Suppressor macrophage treated with lipopolysaccharide for 4 hours (primary cell): ENCODE measurements at regions not wholly inside any gene's neighbourhood (a gene's known extent, or its start where the extent isn't known, plus 50 kb on each side); places are given as distances from the start of the nearest gene placed in this dataset.
"Not testable (repeated sequence)": the region's sequence is repeated elsewhere in the genome, so short reads cannot be mapped to it uniquely, and the experiment has no call there.

ENCODE experiments used
- DNase-seq: peaks from one replicate; pipeline ENCODE4 v3.0.0-alpha.2; 2020

GRCh38 chr14:48243900-48244299, 568.5 kb upstream of the MDGA2 start:
- DNase-seq = no peak

DNA sequence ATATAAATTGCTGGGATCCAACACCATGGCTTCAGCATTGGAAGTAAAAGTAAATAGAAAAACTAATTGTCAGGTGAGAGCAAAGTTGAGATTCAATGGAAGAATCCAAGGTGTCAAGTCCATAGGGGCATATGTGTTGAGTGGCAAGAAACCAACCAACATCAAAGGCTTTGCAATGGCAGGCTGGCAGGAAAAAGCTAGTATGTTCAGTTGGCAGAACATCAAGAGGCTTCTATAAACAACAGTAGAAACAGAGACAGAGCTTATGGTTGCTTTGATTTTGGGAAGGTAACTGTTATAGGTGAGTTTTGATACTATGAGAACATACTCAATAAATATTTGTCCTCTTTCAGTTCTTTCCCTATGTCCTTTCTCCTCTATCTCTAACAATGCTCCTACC, 553.7 kb upstream of the MDGA2 start:
- DNase-seq = no peak

DNA sequence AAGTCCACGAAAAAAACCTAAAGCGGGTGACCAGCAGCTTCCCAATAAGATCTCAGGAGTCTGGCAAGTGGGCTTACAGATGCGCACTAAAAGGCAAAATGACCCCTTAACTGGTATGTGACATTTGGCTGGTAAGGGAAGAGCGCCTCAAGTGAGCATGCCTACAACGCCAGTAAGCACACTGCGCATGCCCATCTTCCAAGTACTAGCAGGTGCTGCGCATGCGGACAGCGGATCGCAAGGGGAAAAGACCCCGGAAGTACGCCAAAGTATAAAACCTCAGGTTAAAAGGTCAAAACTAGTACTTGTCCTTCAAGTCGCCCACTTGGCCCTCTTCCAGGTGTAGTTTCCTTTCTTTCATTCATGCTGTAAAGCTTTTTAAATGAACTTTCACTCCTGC, 518.5 kb upstream of the MDGA2 start:
- DNase-seq = no peak

GRCh38 chr14:48149624-48150023, 474.2 kb upstream of the MDGA2 start:
- DNase-seq = not testable (repeated sequence)

DNA sequence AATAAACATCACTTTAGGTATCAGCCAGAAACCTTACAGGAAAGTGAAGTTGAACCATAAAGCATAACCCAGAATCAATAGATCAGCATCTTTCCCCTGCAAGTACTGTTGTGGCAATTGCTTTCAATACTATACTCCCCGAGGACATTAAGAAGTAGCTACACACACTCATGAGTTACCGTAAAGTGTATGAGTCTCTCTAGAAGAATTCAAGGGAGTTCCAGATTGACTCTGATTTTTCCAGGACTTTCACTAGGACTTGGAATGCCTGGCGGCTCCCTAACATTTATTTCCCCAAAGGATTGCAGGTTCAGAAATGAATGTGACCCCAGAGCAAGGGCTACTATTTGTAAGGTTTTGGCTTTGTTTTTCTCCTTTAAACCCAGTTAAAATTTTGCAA, 465.4 kb upstream of the MDGA2 start:
- no peak for DNase-seq

DNA sequence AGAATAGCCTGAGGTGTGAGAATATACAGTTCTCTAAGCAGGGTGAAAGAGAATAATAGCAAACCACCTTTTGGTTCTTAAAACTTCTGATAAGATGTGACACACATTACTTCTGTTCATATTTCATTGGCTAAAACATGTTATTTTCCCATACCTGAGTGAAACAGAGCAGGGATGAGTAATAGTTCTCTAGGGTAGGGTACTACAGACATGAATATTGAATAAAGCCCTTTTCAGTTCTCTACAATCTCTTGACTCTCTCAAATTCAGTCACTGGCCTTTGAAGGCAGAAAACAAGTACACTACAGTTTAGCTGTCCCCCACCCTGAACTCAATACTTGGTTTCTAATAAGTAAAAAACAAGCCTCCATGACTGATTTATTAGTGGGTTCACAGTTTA, 454.1 kb upstream of the MDGA2 start:
- no peak for DNase-seq

- no peak for DNase-seq
Observed at GRCh38 chr14:48127674-48128073, 452.3 kb upstream of the MDGA2 start.

DNA sequence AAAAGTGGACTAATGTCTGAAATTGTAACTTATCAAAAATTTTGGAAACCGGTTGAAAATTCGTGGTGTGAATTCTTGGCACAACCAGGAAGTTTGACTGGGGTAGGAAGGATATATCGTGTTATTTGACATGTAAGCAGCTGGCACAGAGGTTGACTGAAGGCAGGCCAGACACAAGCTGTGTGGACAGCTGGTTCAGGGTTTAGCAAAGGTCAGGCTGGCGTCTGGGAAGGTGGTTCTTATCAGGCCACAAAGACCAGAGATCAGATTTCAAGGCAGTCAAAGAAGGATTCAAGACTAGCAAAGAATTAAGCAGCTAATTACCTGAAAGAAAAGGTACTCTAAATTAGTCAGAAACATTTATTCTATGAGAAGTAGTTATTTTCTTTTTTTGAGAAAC, 450.2 kb upstream of the MDGA2 start:
- no peak for DNase-seq

- DNase-seq = no peak
Observed at GRCh38 chr14:48113713-48114112, 438.3 kb upstream of the MDGA2 start.

- DNase-seq = no peak
Observed at GRCh38 chr14:48111151-48111550, 435.7 kb upstream of the MDGA2 start.

GRCh38 chr14:48107646-48108045, 432.2 kb upstream of the MDGA2 start:
- DNase-seq = no peak

- DNase-seq = no peak
Observed at GRCh38 chr14:48096897-48097296, 421.5 kb upstream of the MDGA2 start.

- DNase-seq = no peak
Observed at GRCh38 chr14:48086516-48086915, 411.1 kb upstream of the MDGA2 start.

GRCh38 chr14:48075487-48075886, 400.1 kb upstream of the MDGA2 start:
- DNase-seq = no peak

- no peak for DNase-seq
Observed at GRCh38 chr14:48052973-48053372, 377.6 kb upstream of the MDGA2 start.

GRCh38 chr14:48035836-48036235, 360.4 kb upstream of the MDGA2 start:
- no peak for DNase-seq

GRCh38 chr14:48027115-48027514, 351.7 kb upstream of the MDGA2 start:
- DNase-seq = no peak

DNA sequence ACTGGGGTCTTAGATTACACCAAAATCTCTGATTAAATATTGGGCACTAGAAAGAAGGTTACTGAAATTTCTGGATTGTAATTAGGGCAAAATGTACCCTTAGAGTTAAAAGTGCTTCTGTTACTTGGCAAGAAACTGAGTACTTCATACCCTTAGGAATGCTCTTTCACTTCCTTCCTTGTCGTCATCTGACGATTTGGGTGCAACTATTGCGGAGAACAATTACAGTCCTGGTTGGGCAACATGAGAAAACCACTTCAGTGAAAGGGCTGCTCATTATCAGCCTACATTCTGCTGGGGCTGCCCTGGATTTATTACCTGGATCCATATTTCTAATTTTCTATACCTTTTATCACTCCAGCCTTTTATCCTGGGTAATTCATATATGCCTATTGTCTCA, 348.5 kb upstream of the MDGA2 start:
- DNase-seq = no peak

GRCh38 chr14:48011484-48011883, 336.1 kb upstream of the MDGA2 start:
- not testable (repeated sequence) for DNase-seq

DNA sequence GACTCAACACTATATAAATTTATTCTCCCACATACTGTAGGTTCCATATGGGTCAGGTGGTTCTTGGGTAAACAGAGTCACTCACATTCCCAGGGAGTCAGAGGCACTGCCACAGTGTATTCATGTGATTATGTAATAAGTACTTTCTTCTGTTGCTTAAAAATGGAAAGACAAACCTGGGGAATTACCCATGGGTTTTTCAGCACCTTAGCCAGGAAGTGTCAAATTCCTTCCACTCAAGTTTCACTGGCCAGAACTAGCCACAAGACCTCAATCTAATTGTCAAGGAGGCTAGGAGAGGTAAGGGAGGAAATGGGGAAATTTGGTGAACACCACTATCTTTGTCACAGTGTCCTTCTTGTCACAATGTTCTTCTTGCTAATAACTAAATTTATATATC, 333.2 kb upstream of the MDGA2 start:
- no peak for DNase-seq

- no peak for DNase-seq
Observed at GRCh38 chr14:48005986-48006385, 330.6 kb upstream of the MDGA2 start.

- DNase-seq = no peak
Observed at GRCh38 chr14:47993883-47994282, 318.5 kb upstream of the MDGA2 start.

DNA sequence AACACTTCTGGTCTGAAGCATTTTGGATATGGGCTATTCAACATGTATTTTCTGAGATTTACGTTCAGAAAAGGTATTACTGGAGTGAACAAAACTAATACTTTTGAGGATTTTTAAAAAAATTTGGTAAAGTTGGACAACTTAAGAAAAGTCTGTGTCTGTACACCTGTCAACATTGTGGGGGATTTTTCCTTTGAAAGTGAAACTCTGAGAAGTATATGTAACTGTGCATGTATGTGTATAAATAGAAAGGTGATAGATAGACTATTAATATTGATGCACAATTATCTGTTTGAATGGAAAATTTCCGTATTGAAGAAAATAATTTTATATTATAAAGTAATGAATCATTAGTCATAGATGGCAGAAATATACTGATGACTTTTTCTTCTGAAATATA, 312.8 kb upstream of the MDGA2 start:
- DNase-seq = no peak

GRCh38 chr14:47978871-47979270, 303.5 kb upstream of the MDGA2 start:
- DNase-seq = no peak

DNA sequence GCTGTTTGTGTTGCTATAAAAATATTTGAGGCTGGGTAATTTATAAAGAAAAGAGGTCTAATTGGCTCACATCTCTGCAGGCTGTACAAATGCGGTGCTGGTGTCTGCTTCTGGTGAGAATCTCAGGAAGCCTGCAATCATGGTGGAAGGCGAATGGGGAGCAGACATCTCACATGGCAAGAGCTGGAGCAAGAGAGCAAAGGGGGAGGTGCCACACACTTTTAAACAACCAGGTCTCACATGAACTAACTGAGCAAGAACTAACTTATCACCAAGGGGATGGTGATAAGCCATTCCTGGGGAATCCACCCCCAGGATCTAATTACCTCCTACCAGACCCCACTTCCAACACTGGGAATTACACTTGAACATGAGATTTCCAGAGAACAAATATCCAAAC, 300.7 kb upstream of the MDGA2 start:
- DNase-seq = no peak
